Common myeloid progenitor, CD34-positive (primary cell): ENCODE measurements at regions not wholly inside any gene's neighbourhood (a gene's known extent, or its start where the extent isn't known, plus 50 kb on each side); places are given as distances from the start of the nearest gene placed in this dataset.

ENCODE experiments used
- CTCF ChIA-PET: fragments of 350-600 bp; sonication (Branson Sonifier 250); formaldehyde crosslinking; loops from one replicate; lab custom pipeline; 2021; ENCODE audit warnings: antibody characterized with exemption; lab: Charles Lee
- POLR2A ChIA-PET: fragments of 350-600 bp; sonication (Branson Sonifier 250); formaldehyde crosslinking; loops from one replicate; lab custom pipeline; 2021; ENCODE audit warnings: antibody characterized with exemption; lab: Charles Lee
- DNase-seq, 3 donors: peaks; one replicate each; pipeline versions ENCODE4 v3.0.0 to v3.0.0-alpha.2; 2013
- H3K27ac ChIP-seq, 2 experiments: 1 replicate in 1 of 2; 2 replicates in 1 of 2; pipeline ENCODE4 v1.7.0; 2013; ENCODE audit warnings: inconsistent platforms in 2 of 2, low read length in 2 of 2, mild to moderate bottlenecking in 2 of 2, low read depth in 1 of 2, moderate library complexity in 1 of 2; ENCODE audit not compliant: severe bottlenecking in 2 of 2, insufficient read depth in 1 of 2, poor library complexity in 1 of 2
- H3K27me3 ChIP-seq, 5 experiments: replicated peaks in 2 of 5; 1 replicate in 3 of 5; 2 replicates in 2 of 5; pipeline versions ENCODE4 v1.6.1 to v1.7.0; 2013; ENCODE audit warnings: low read length in 4 of 5, mild to moderate bottlenecking in 2 of 5, moderate library complexity in 2 of 5, inconsistent platforms in 1 of 5; ENCODE audit not compliant: insufficient read depth in 5 of 5, control insufficient read depth in 4 of 5
- H3K36me3 ChIP-seq, 4 experiments: 1 replicate in 2 of 4; 2 replicates in 2 of 4; pipeline versions ENCODE4 v1.6.1 to v1.7.0; 2013; ENCODE audit warnings: low read length in 3 of 4, control low read depth in 1 of 4, mild to moderate bottlenecking in 1 of 4; ENCODE audit not compliant: control insufficient read depth in 4 of 4, insufficient read depth in 4 of 4
- H3K4me1 ChIP-seq, 4 experiments: 1 replicate in 3 of 4; 2 replicates in 1 of 4; pipeline versions ENCODE4 v1.6.1 to v1.7.1; 2013; ENCODE audit warnings: low read length in 3 of 4, mild to moderate bottlenecking in 3 of 4, control low read depth in 1 of 4, inconsistent platforms in 1 of 4, moderate library complexity in 1 of 4; ENCODE audit not compliant: control insufficient read depth in 4 of 4, insufficient read depth in 4 of 4; ENCODE audit errors: control extremely low read depth in 1 of 4
- H3K4me3 ChIP-seq, 7 experiments: 1 replicate in 4 of 7; 2 replicates in 3 of 7; pipeline versions ENCODE4 v1.5.1 to v1.7.0; 2013; ENCODE audit warnings: mild to moderate bottlenecking in 7 of 7, low read length in 6 of 7, moderate library complexity in 6 of 7, inconsistent platforms in 2 of 7, low read depth in 2 of 7, control low read depth in 1 of 7; ENCODE audit not compliant: insufficient read depth in 4 of 7, control insufficient read depth in 1 of 7; ENCODE audit errors: extremely low read depth in 1 of 7
- H3K9me3 ChIP-seq, 5 experiments: 1 replicate in 4 of 5; 2 replicates in 1 of 5; pipeline versions ENCODE4 v1.6.1 to v1.7.1; 2013; ENCODE audit warnings: low read length in 4 of 5, mild to moderate bottlenecking in 2 of 5, inconsistent platforms in 1 of 5, low read depth in 1 of 5, moderate library complexity in 1 of 5; ENCODE audit not compliant: control insufficient read depth in 4 of 5, insufficient read depth in 2 of 5; ENCODE audit errors: control extremely low read depth in 1 of 5
- WGBS: methylation state at CpG from one replicate; pipeline ENCODE4 v1.1.5; 2013; ENCODE audit not compliant: insufficient coverage; 5-methylcytosine and 5-hydroxymethylcytosine counted together

- Histone ChIP-seq H3K27me3 (no peaks in the 10 kb centered on the region), H3K27ac (no peak overlapping the region), H3K9me3 (no peaks in the 10 kb centered on the region), H3K4me3 (no peak overlapping the region), H3K36me3 (no peaks in the 10 kb centered on the region), H3K4me1 (no peaks in the 10 kb centered on the region)
- ChIA-PET CTCF (no interaction called here), POLR2A (no interaction called here)
- no peak for DNase-seq
- WGBS, result 100% methylated on average over 1 of the region's 4 CpGs
Observed at GRCh38 chr4:136573460-136573859, 958.8 kb downstream of the PCDH18 start.

GRCh38 chr4:136571315-136571714, 961.0 kb downstream of the PCDH18 start:
- 60% methylated on average over 1 of the region's 3 CpGs for WGBS
- no peak overlapping the region for H3K4me3 ChIP-seq
- POLR2A ChIA-PET, result no interaction called here

DNA sequence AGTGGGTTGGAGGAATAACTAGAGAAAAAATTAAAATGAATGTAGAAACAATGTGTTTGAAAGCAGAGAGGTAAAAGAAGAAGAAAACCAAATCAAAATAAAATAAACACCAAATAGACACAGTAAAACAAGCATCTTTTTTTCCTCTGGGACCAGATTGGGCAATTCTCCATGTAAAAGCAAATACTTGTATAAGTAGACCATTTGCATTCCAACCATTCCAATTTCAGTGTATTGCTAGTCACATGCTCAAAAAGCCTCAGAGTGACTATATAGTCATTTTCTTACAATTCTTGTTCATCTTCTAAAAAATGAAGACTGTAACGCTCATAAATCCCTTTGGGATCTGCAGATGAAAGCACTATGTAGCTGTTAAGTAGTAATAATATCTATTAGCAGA, 969.5 kb downstream of the PCDH18 start:
- H3K4me1 ChIP-seq, result no peaks in the 10 kb centered on the region
- H3K4me3 ChIP-seq, result no peak overlapping the region
- no CpG with 5 or more reads among the region's 1 CpG for WGBS
- DNase-seq, result no peak
- CTCF ChIA-PET, result no interaction called here
- no peaks in the 10 kb centered on the region for H3K36me3 ChIP-seq
- POLR2A ChIA-PET, result no interaction called here
- no peaks in the 10 kb centered on the region for H3K9me3 ChIP-seq
- H3K27ac ChIP-seq, result no peak overlapping the region
- no peaks in the 10 kb centered on the region for H3K27me3 ChIP-seq

More at GRCh38 chr4:136571315-136571714, 961.0 kb downstream of the PCDH18 start:
- Histone ChIP-seq H3K9me3 (no peaks in the 10 kb centered on the region), H3K27ac (no peak overlapping the region), H3K27me3 (no peaks in the 10 kb centered on the region), H3K36me3 (no peaks in the 10 kb centered on the region), H3K4me1 (no peaks in the 10 kb centered on the region)
- CTCF ChIA-PET, result no interaction called here
- no peak for DNase-seq

- 93% methylated on average over 3 of the region's 4 CpGs for WGBS
Observed at GRCh38 chr4:136558940-136559494, 973.3 kb downstream of the PCDH18 start.

GRCh38 chr4:136557396-136557795, 974.9 kb downstream of the PCDH18 start:
- no peak overlapping the region for H3K27ac ChIP-seq
- no peaks in the 10 kb centered on the region for H3K9me3 ChIP-seq
- no peaks in the 10 kb centered on the region for H3K4me1 ChIP-seq
- DNase-seq, result no peak
- WGBS, result 43% methylated on average over 3 of the region's 4 CpGs
- ChIA-PET CTCF (no interaction called here), POLR2A (no interaction called here)
- H3K27me3 ChIP-seq, result no peaks in the 10 kb centered on the region
- no peaks in the 10 kb centered on the region for H3K36me3 ChIP-seq
- no peak overlapping the region for H3K4me3 ChIP-seq

More at GRCh38 chr4:136558940-136559494, 973.3 kb downstream of the PCDH18 start:
- H3K4me1 ChIP-seq, result no peaks in the 10 kb centered on the region
- H3K4me3 ChIP-seq, result no peak overlapping the region
- H3K36me3 ChIP-seq, result no peaks in the 10 kb centered on the region
- no peak for DNase-seq
- ChIA-PET CTCF (no interaction called here), POLR2A (no interaction called here)
- H3K27ac ChIP-seq, result no peak overlapping the region
- H3K27me3 ChIP-seq, result no peaks in the 10 kb centered on the region
- H3K9me3 ChIP-seq, result no peaks in the 10 kb centered on the region

DNA sequence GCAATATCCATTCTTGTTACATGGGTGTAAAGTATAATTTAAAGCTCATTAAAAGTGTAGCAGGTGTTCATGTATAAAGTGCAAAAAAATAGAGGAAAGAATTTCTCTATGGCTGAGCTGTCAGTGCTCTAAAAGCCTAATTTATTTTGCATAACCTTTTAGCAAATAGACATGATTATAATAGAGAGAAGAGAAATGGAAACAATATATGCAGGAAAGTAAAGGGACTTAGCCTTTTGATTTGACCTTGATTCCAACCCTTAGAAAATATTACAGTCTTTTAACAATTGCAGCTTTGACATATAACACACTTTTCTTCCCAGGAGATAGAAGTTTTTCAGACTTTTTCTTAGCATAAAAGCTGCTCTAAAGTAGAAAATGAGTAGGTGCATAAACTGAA, 978.3 kb downstream of the PCDH18 start:
- H3K27me3 ChIP-seq, result no peaks in the 10 kb centered on the region
- no peaks in the 10 kb centered on the region for H3K36me3 ChIP-seq
- POLR2A ChIA-PET, result no interaction called here
- no peaks in the 10 kb centered on the region for H3K4me1 ChIP-seq
- no peak overlapping the region for H3K27ac ChIP-seq
- CTCF ChIA-PET, result no interaction called here
- no peaks in the 10 kb centered on the region for H3K9me3 ChIP-seq
- no peak overlapping the region for H3K4me3 ChIP-seq
- no peak for DNase-seq

- ChIA-PET POLR2A (no interaction called here), CTCF (no interaction called here)
- Histone ChIP-seq H3K27me3 (no peaks in the 10 kb centered on the region), H3K9me3 (no peaks in the 10 kb centered on the region), H3K36me3 (no peaks in the 10 kb centered on the region), H3K4me1 (no peaks in the 10 kb centered on the region), H3K4me3 (no peak overlapping the region), H3K27ac (no peak overlapping the region)
- WGBS, result no CpG with 5 or more reads among the region's 1 CpG
- DNase-seq, result no peak
Observed at GRCh38 chr4:136551753-136552152, 980.5 kb downstream of the PCDH18 start.
